OCI-LY7 (cell line): ENCODE measurements at regions not wholly inside any gene's neighbourhood (a gene's known extent, or its start where the extent isn't known, plus 50 kb on each side); places are given as distances from the start of the nearest gene placed in this dataset.

Experiments used
- EZH2phosphoT487 ChIP-seq: fragments of 200-600 bp; sonication (generic); IDR thresholded peaks from 2 replicates; pipeline ENCODE4 v1.6.1; 2018; ENCODE audit warnings: low read depth, borderline replicate concordance, mild to moderate bottlenecking, mixed run types, antibody characterized with exemption, low read length, moderate library complexity, mixed read lengths
- TF ChIP-seq, protein P1 (sequence below): fragments of 200-600 bp; sonication (generic); conservative IDR thresholded peaks from 2 replicates; pipeline ENCODE4 v1.5.1; 2014; ENCODE audit warnings: mild to moderate bottlenecking, antibody characterized with exemption, low read length, moderate library complexity, mixed read lengths

GRCh38 chr14:48325486-48325885, 650.1 kb upstream of the MDGA2 start:
- TF ChIP-seq, protein P1, sequence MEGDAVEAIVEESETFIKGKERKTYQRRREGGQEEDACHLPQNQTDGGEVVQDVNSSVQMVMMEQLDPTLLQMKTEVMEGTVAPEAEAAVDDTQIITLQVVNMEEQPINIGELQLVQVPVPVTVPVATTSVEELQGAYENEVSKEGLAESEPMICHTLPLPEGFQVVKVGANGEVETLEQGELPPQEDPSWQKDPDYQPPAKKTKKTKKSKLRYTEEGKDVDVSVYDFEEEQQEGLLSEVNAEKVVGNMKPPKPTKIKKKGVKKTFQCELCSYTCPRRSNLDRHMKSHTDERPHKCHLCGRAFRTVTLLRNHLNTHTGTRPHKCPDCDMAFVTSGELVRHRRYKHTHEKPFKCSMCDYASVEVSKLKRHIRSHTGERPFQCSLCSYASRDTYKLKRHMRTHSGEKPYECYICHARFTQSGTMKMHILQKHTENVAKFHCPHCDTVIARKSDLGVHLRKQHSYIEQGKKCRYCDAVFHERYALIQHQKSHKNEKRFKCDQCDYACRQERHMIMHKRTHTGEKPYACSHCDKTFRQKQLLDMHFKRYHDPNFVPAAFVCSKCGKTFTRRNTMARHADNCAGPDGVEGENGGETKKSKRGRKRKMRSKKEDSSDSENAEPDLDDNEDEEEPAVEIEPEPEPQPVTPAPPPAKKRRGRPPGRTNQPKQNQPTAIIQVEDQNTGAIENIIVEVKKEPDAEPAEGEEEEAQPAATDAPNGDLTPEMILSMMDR = no peak
- no peak for TF ChIP-seq EZH2phosphoT487
